Stimulated activated CD8-positive, alpha-beta memory T cell treated with anti-CD3 and anti-CD28 coated beads, Interleukin-7, amount 100 ng/mL, for 48 hours (primary cell): ENCODE measurements at regions not wholly inside any gene's neighbourhood (a gene's known extent, or its start where the extent isn't known, plus 50 kb on each side); places are given as distances from the start of the nearest gene placed in this dataset.
"Not testable (repeated sequence)": the region's sequence is repeated elsewhere in the genome, so short reads cannot be mapped to it uniquely, and the experiment has no call there.

ENCODE experiments used
- DNase-seq, 2 donors: peaks; one replicate each; pipeline ENCODE4 v3.0.0-alpha.2; 2020; ENCODE audit warnings: low read depth in 1 of 2; ENCODE audit errors: extremely low read depth in 1 of 2

DNA sequence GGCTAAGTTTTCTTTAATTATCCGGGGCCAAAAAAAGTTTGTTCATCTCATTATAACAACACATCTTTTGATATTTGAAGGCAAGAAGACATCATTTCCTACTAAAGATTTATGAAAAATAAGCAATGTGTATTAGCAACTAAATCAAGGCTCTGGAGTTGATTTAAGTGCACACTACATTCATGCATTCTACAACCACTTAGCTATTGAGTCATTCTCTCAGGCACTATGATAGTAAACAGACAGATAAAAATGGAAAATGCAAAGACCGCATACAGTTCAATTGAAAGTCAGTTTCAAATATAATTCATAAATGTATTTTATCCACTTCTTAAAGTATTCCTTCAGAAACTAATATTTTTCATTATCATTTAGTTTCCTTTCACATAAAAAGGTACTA is 1395.2 kb downstream of the PCDH9 start:
- DNase-seq = no peak

GRCh38 chr13:65830411-65831205 is 1399.5 kb downstream of the PCDH9 start:
- no peak for DNase-seq

DNA sequence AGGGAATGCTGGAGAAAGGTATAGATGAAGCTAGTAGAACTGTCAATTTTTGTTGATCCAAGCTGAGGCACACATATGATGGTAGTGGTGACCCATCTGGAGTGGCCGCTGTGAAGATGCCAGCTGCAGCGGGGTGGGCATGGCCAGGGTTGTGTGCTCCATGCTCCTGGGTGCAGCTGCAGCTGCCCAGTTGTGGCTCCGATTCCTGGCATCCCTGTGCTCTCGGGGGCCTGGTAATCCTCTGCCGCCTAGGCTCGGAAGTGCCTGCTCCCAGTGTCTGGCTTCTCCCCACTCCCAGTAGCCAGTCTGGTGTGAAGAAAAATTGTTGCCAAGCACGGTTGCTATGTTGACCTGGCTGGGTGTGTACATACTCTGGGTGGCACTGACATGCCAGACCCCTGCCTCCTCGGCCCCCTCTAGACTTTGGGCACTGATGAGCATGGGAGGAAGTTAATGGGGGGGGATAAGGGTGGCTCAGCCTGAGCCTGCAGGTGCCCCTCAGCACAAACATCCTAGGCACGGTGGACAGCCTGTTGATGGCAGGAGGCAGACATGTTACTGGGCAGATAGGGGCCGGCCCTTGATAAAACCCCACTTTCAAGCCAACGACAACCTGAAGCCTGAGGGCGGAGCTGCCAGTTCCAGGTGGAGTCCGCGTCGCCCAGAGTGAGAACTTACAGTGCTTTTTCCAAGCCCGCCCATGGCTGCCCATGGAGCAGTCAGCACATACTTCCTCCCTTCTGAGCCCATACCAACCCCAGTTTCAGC is 1400.7 kb downstream of the PCDH9 start:
- DNase-seq = no peak

DNA sequence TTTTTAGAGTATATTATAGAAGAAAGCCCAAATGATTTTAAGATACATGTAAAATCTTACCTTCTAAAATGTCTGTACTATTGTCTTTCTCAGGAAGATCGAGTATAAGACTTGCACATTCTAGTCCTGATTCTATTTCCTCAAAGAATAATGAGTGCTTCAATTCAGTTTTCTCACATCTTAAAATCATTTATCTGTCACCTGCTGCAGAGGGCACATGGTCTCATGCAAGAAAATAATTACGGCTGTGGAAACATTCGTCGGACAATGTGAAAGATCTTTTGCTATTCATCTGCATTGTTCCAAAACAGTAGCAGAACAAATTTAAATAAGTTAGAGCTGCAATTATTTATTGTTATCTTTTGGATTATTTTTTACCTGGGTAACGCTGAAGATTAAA is 1403.5 kb downstream of the PCDH9 start:
- no peak for DNase-seq

- DNase-seq = no peak
Observed at GRCh38 chr13:65825039-65825438, 1405.1 kb downstream of the PCDH9 start.

DNA sequence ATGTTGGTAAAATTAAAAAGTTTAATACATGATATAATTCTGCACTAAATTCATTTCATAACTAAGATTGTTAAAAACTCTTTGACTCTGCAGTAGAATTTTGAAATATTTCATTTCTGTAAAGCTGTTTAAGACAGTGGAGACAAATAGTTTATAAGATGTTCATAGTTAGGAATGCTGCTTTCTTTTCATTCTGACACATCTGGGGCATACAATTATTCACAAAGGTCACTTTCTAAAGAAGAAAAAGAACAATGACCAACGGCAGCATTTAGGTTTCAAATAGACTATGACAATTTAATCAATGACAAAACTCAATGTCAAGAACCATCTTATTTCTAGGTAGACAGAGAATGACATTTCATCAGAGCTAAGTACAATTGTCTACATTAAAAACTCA is 1422.1 kb downstream of the PCDH9 start:
- DNase-seq = no peak

DNA sequence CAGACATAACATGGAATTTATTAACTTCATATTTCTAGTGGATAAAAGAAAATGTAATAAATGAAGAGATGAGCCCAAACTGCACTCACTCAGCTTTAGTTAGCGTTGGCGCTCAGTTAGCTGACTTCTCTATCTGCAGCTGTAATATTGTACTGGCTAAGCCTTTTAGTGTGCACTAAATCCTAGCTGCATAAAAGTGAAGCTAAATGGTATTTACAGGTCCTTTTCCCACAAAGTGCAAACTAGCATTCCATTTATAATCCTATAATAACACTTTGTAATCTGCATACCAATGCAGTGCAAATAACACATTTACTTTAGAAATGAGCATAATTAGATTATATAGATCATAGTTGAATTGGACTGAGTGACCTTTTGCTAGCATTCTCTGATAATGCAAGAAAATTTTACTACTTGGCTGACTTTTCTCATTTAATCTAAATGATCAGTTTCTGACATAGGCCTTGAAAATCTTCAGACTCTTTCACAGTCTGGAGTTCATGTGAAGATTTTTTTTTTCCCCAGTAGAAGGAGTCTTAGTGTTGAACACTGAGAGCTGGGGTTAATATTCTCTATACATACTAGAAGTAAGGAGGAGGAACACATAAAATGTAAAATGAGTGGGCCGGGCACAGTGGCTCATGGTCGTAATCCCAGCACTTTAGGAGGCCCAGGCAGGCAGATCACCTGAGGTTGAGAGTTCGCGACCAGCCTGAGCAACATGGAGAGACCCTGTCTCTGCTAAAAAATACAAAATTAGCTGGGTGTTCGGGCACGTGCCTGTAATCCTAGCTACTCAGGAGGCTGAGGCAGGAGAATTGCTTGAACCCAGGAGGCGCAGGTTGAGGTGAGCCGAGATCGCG is 1426.4 kb downstream of the PCDH9 start:
- no peak for DNase-seq

DNA sequence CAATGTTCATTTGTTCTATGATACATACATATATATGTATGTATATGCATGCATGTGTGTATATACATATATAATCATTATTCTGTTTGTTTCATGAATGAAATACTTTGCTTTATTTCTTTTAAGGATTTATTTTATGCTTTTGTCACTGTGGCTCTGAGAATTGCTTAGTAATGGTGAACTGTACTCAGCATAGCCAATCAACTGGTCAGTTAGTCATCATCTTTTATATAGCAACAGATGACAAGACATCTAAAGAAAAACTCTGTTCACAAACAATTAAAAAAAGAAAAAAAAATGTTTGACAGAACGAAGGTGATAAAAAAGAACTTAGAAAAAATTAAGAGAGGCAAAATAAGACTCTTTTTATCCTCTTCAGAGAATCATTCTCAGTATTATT is 1440.3 kb downstream of the PCDH9 start:
- DNase-seq = no peak

DNA sequence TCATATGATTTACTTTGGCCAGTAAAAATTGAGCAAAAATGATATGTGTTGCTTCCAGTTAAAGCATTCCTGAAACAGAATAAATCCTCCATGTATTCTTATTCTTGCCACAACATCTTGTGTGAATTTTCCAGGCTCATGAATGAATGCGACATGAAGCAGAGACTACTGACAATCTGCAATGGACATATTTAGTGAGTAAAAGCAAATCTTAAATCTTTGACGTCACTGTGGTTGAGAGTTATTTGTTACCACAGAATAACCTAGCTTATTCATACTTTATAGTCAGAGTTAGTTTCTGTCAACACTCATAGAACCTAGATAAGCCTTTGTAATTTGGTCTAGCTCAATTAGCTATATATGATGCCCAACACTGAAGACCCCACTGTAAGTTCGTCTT is 1443.1 kb downstream of the PCDH9 start:
- DNase-seq = no peak

GRCh38 chr13:65784088-65784816 is 1445.9 kb downstream of the PCDH9 start:
- no peak for DNase-seq

DNA sequence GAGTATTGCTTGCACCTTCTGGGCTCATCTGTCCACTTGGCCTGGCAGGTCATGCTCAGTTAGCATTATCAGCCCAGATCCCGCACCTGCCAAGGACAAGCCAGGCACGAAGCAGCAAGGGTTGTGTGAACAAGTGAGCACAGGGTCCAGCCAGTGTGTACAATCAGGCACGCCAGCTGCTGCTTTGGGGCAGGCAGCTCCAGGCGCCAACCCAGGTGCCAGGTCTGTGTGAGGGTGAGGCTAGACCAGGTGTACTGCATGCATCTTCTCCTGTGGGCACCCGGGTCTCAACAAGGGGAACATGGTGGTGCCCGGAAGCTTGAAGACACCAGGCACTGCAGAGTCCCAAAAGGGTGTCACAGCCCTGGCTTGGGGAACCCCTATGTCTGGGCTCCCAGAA is 1446.8 kb downstream of the PCDH9 start:
- no peak for DNase-seq

DNA sequence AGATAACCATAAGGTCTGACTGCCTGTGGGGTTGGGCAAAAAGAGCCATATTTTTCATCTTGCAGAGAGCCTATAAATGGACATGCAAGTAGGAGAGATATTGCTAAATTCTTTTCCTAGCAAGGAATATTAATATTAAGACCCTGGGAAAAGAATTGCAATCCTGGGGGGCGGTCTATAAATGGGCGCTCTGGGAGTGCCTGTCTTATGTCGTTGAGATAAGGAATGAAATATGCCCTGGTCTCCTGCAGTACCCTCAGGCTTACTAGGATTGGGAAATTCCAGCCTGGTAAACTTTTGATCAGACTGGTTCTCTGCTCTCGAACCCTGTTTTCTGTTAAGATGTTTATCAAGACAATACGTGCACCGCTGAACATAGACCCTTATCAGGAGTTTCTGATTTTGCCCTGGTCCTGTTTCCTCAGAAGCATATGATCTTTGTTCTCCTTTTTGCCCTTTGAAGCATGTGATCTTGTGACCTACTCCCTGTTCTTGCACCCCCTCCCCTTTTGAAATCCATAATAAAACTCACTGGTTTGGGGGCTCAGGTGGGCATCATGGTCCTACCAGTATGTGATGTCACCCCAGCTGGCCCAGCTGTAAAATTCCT is 1458.3 kb downstream of the PCDH9 start:
- not testable (repeated sequence) for DNase-seq

DNA sequence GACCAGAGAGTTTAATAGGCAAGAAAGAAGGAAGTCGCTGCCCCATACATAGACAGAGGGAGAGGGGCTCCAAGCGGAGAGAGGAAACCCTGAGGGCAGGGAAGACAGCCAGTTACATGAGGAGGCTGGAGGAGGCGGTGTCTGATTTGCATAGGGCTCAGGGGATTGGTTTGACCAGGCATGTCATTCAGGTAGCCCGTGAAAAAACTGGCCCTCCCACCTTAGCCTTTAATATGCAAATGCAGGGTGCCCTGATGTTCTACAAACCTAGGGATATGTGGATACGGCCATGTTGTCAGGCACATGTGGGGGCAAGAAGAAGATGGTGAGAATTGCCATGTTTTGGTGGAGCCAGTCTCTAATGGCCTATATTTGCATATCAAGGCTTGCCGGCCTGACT is 1461.6 kb downstream of the PCDH9 start:
- no peak for DNase-seq

DNA sequence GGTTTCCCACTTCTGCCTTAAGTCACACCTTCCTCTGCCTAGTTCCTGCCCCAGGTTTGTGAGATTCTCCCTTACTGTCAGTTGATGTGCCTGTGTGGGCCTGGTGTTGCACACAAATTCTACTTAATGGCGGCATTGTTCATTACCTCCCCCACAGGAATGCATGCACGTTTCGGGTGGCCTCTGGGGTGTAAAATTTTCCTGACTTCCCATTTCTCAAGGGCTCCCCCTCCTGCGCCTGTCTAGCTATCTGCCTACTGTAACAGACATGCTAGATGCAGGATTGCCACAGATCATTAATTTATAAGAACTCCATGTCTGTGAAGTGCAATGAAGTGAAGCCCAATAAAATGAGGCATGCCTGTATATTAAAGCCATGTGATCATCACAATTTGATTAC is 1466.3 kb downstream of the PCDH9 start:
- no peak for DNase-seq

- no peak for DNase-seq
Observed at GRCh38 chr13:65762012-65762411, 1468.1 kb downstream of the PCDH9 start.

DNA sequence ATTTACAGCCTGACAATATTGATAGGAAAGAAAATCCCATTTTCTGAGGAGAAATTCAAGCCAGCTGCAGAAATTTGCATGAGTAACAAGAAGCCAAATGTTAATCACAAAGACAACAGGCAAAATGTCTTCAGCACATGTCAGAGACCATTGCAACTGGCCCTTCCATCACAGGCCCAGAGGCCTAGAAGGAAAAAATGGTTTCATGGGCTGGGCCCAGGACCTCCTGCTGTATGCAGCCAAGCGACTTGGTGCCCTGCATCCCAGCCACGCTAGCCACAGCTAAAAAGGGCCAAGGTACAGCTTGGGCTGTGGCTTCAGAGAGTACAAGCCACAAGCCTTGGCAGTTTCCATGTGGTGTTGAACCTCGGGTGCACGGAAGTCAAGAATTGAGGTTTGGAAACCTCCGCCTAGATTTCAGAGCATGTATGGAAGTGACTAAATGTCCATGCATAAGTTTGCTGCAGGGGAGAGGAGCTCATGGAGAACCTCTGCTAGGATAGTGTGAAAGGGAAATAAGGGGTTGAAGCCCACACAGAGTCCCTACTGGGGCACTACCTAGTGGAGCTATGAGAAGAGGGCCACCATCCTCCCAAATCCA is 1474.0 kb downstream of the PCDH9 start:
- DNase-seq = no peak

GRCh38 chr13:65748227-65748626 is 1481.9 kb downstream of the PCDH9 start:
- no peak for DNase-seq

- no peak for DNase-seq
Observed at GRCh38 chr13:65746406-65746921, 1483.7 kb downstream of the PCDH9 start.

- no peak for DNase-seq
Observed at GRCh38 chr13:65744836-65745235, 1485.3 kb downstream of the PCDH9 start.

DNA sequence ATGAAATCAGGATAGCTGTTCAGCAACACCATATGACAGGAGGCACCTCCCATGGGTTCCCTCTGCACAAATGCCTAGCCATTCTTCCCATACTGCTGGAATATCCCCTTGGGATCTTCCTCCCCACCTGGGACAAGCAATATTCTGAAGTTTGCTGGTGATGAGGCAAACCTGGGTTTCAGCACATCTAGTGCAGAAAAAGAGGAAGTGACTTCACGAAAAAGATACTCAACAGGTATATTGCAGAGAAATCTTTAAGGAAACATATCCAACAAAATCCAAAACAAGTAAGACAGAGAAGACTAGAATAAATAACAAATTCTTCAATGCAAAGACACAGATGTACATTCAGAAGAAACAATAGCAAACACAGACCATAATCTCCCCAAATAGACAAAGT is 1497.0 kb downstream of the PCDH9 start:
- no peak for DNase-seq
